SK-N-SH (cell line): ENCODE measurements at regions not wholly inside any gene's neighbourhood (a gene's known extent, or its start where the extent isn't known, plus 50 kb on each side); places are given as distances from the start of the nearest gene placed in this dataset.

Source experiments
- CTCF ChIA-PET: fragments of 300-600, 350-600 bp; formaldehyde crosslinking; extraction: SDS; loops from one replicate; lab custom pipeline; 2021; lab: Yijun Ruan, JAX
- POLR2A ChIA-PET: fragments of 350-600 bp; sonication (Branson Sonifier 250); formaldehyde crosslinking; extraction: SDS; loops from one replicate; lab custom pipeline; 2020; ENCODE audit warnings: antibody characterized with exemption, inconsistent platforms; lab: Yijun Ruan, JAX
- DNase-seq: peaks from one replicate; pipeline ENCODE4 v3.0.0; 2012
- H2AFZ ChIP-seq: fragments of 200-600 bp; sonication (generic); 2 replicates; pipeline ENCODE4 v1.8.1; 2016; ENCODE audit warnings: antibody characterized with exemption, mild to moderate bottlenecking, low read depth
- H3F3A ChIP-seq: fragments of 200-600 bp; sonication (generic); replicated peaks from 2 replicates; pipeline ENCODE3; 2016; ENCODE audit warnings: antibody characterized with exemption, mild to moderate bottlenecking; ENCODE audit not compliant: insufficient read depth
- H3K27ac ChIP-seq, 2 experiments: fragments of 200-500 bp in 1 of 2; fragments of 200-600 bp in 1 of 2; sonication (Bioruptor generic) in 1 of 2; sonication (generic), shearing (Covaris generic) in 1 of 2; 2 replicates each; pipeline versions ENCODE4 v1.5.1 to v1.6.1; 2014 to 2016; ENCODE audit warnings: low read depth in 2 of 2, inconsistent platforms in 1 of 2, low read length in 1 of 2, mild to moderate bottlenecking in 1 of 2, mixed read lengths in 1 of 2
- H3K27me3 ChIP-seq: fragments of 200-600 bp; sonication (generic), shearing (Covaris generic); 2 replicates; pipeline ENCODE4 v1.6.1; 2016; ENCODE audit warnings: mixed run types; ENCODE audit not compliant: insufficient read depth
- H3K36me3 ChIP-seq, 2 experiments: fragments of 200-500 bp in 1 of 2; fragments of 200-600 bp in 1 of 2; sonication (Bioruptor generic) in 1 of 2; sonication (generic) in 1 of 2; replicated peaks in 1 of 2; 2 replicates each; pipeline versions ENCODE3 to v1.5.1; 2014 to 2016; ENCODE audit warnings: low read length in 1 of 2, mild to moderate bottlenecking in 1 of 2; ENCODE audit not compliant: insufficient read depth in 2 of 2, control insufficient read depth in 1 of 2
- H3K4me1 ChIP-seq, 2 experiments: fragments of 200-500 bp in 1 of 2; fragments of 200-600 bp in 1 of 2; sonication (Bioruptor generic) in 1 of 2; sonication (generic), shearing (Covaris generic) in 1 of 2; 2 replicates each; pipeline versions ENCODE4 v1.5.1 to v1.6.1; 2014 to 2016; ENCODE audit warnings: low read depth in 1 of 2, low read length in 1 of 2, mixed run types in 1 of 2; ENCODE audit not compliant: insufficient read depth in 2 of 2, control insufficient read depth in 1 of 2
- H3K4me2 ChIP-seq: fragments of 200-600 bp; sonication (generic), shearing (Covaris generic); 2 replicates; pipeline ENCODE4 v1.6.1; 2017; ENCODE audit warnings: mixed run types
- H3K4me3 ChIP-seq, 2 experiments: fragments of 200-500 bp in 1 of 2; fragments of 200-600 bp in 1 of 2; sonication (Bioruptor generic) in 1 of 2; sonication (generic), shearing (Covaris generic) in 1 of 2; 2 replicates each; pipeline versions ENCODE4 v1.5.1 to v1.8.1; 2014 to 2016; ENCODE audit warnings: low read depth in 2 of 2, inconsistent platforms in 1 of 2, low read length in 1 of 2, mild to moderate bottlenecking in 1 of 2, mixed read lengths in 1 of 2, moderate library complexity in 1 of 2
- H3K79me2 ChIP-seq: fragments of 200-600 bp; sonication (generic); 2 replicates; pipeline ENCODE4 v1.8.1; 2017; ENCODE audit warnings: mild to moderate bottlenecking; ENCODE audit not compliant: insufficient read depth
- H3K9ac ChIP-seq: fragments of 200-600 bp; sonication (generic); 2 replicates; pipeline ENCODE4 v1.6.1; 2017; ENCODE audit warnings: mixed run types
- H3K9me2 ChIP-seq: fragments of 200-600 bp; sonication (generic); 2 replicates; pipeline ENCODE4 v1.6.1; 2017; ENCODE audit warnings: mixed run types
- H3K9me3 ChIP-seq: fragments of 200-600 bp; sonication (generic); 2 replicates; pipeline ENCODE4 v1.6.1; 2017; ENCODE audit warnings: mixed run types, mild to moderate bottlenecking, moderate library complexity
- H4K20me1 ChIP-seq: fragments of 200-600 bp; sonication (generic); 2 replicates; pipeline ENCODE4 v1.6.1; 2017; ENCODE audit warnings: mild to moderate bottlenecking, mixed run types; ENCODE audit not compliant: insufficient read depth
- ELF1 ChIP-seq: IDR thresholded peaks from 2 replicates; pipeline ENCODE4 v1.4.0; 2012
- EP300 ChIP-seq, 2 experiments: IDR thresholded peaks; 2 replicates each; pipeline versions ENCODE4 v1.4.0 to v1.6.1; 2012; ENCODE audit warnings: borderline replicate concordance in 1 of 2, low read depth in 1 of 2, low read length in 1 of 2
- EZH2phosphoT487 ChIP-seq: fragments of 200-600 bp; sonication (generic); IDR thresholded peaks from 2 replicates; pipeline ENCODE4 v1.6.1; 2017; ENCODE audit warnings: low read depth, mixed run types, mild to moderate bottlenecking, antibody characterized with exemption, moderate library complexity, borderline replicate concordance
- FOSL2 ChIP-seq: IDR thresholded peaks from 2 replicates; pipeline ENCODE4 v1.4.0; 2012; ENCODE audit warnings: low read depth, mild to moderate bottlenecking, moderate library complexity, borderline replicate concordance
- JUND ChIP-seq: IDR thresholded peaks from 2 replicates; pipeline ENCODE4 v1.4.0; 2012
- MEF2A ChIP-seq: IDR thresholded peaks from 2 replicates; pipeline ENCODE4 v1.4.0; 2012; ENCODE audit warnings: low read depth, borderline replicate concordance
- NFIC ChIP-seq: IDR thresholded peaks from 2 replicates; pipeline ENCODE4 v1.4.0; 2012; ENCODE audit warnings: borderline replicate concordance
- POLR2AphosphoS5 ChIP-seq: IDR thresholded peaks from 2 replicates; pipeline ENCODE4 v1.6.1; 2012; ENCODE audit warnings: low read depth, low read length
- RCOR1 ChIP-seq: fragments of 150-350 bp; IDR thresholded peaks from 2 replicates; pipeline ENCODE4 v1.6.1; 2017; ENCODE audit warnings: antibody characterized with exemption, low read length
- RFX5 ChIP-seq: IDR thresholded peaks from 2 replicates; pipeline ENCODE4 v1.6.1; 2012; ENCODE audit warnings: mild to moderate bottlenecking, improper control_type of control experiment, low read length
- SIN3A ChIP-seq: IDR thresholded peaks from 2 replicates; pipeline ENCODE4 v1.6.1; 2012; ENCODE audit warnings: low read depth, mild to moderate bottlenecking, low read length, moderate library complexity, borderline replicate concordance
- TAF1 ChIP-seq: IDR thresholded peaks from 2 replicates; pipeline ENCODE4 v1.6.1; 2012; ENCODE audit warnings: low read depth, mild to moderate bottlenecking, low read length, moderate library complexity, borderline replicate concordance
- TCF12 ChIP-seq: IDR thresholded peaks from 2 replicates; pipeline ENCODE4 v1.4.0; 2012
- TEAD4 ChIP-seq: IDR thresholded peaks from 2 replicates; pipeline ENCODE4 v1.4.0; 2012; ENCODE audit warnings: mild to moderate bottlenecking, borderline replicate concordance; ENCODE audit not compliant: insufficient read depth
- YY1 ChIP-seq: IDR thresholded peaks from 2 replicates; pipeline ENCODE4 v1.4.0; 2012; ENCODE audit warnings: low read depth, mild to moderate bottlenecking
- WGBS: methylation state at CpG from one replicate; pipeline ENCODE4 v1.1.6; 2017; ENCODE audit warnings: low lambda C conversion rate; 5-methylcytosine and 5-hydroxymethylcytosine counted together
- TF ChIP-seq, protein P1 (sequence below): IDR thresholded peaks from 2 replicates; pipeline ENCODE4; 2012
- TF ChIP-seq, protein P2 (sequence below): IDR thresholded peaks from 2 replicates; pipeline ENCODE4 v1.4.0; 2012; ENCODE audit warnings: low read depth
- TF ChIP-seq, protein P3 (sequence below): fragments of 200-600 bp; sonication (generic); IDR thresholded peaks from 2 replicates; pipeline ENCODE4 v1.6.1; 2017; ENCODE audit warnings: antibody characterized with exemption, mild to moderate bottlenecking, moderate library complexity
- TF ChIP-seq, protein P4 (sequence below): fragments of 150-350 bp; IDR thresholded peaks from 2 replicates; pipeline ENCODE4 v1.6.1; 2017; ENCODE audit warnings: antibody characterized with exemption, low read length, low read depth, borderline replicate concordance

DNA sequence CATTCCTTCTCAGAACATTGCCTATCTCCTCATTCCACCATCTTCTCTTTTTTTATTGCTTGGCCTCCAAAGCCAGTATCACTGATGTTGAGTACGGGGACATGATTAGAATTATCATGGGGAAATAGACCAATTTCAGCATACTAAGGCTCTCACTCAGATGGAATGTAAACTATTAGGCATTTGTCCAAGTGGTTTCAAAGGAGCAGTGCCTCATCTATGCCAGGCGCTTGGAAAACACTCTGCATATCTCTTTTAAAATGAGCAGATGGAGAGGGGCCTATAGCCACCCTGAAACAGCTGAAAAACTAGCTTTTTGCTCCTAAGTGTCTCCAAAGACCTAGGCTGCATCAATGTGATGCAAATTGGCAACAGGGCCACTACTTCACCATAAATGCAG, 150.8 kb upstream of the DIPK2B start:
- Histone ChIP-seq H3K9me3 (peaks cover 11% of the 10 kb centered on the region; the same call in 1 of the 2 replicates), H3K4me2 (peak overlapping the region; percentile 57; the same call in 1 of the 2 replicates), H3K9ac (no peak overlapping the region), H3K27me3 (no peaks in the 10 kb centered on the region), H2AFZ (no peak overlapping the region), H3K36me3 (peaks cover 0 to 3% of the 10 kb centered on the region in 2 experiments), H4K20me1 (no peaks in the 10 kb centered on the region)
- CTCF ChIA-PET = no interaction called here
- WGBS = 7% methylated on average over 2 of the region's 2 CpGs
- TF ChIP-seq, protein P1, sequence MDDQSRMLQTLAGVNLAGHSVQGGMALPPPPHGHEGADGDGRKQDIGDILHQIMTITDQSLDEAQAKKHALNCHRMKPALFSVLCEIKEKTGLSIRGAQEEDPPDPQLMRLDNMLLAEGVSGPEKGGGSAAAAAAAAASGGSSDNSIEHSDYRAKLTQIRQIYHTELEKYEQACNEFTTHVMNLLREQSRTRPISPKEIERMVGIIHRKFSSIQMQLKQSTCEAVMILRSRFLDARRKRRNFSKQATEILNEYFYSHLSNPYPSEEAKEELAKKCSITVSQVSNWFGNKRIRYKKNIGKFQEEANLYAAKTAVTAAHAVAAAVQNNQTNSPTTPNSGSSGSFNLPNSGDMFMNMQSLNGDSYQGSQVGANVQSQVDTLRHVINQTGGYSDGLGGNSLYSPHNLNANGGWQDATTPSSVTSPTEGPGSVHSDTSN = peak; percentile 56; the same call in 1 of the 2 replicates
- TF ChIP-seq ELF1 (no peak), EZH2phosphoT487 (no peak), POLR2AphosphoS5 (peak; percentile 38; the same call in 1 of the 2 replicates), YY1 (peak; percentile 30; the same call in 1 of the 2 replicates), TCF12 (peak; percentile 81), TAF1 (no peak), SIN3A (no peak), TEAD4 (peak; percentile 75; the same call in 1 of the 2 replicates), NFIC (peak; percentile 92), JUND (no peak; the same call in 1 of the 2 replicates), MEF2A (0 out of 2 replicates have a peak, but pooled peaks have one; percentile 20), FOSL2 (peak; percentile 32; the same call in 1 of the 2 replicates), EP300 (IDR thresholded peaks at IDR 0.05; ENCODE audit: borderline replicate concordance in 1 of 2, low read depth in 1 of 2, low read length in 1 of 2) (peak in 1 of 2 experiments; percentile 86; a peak in 1 of 4 replicates)
- TF ChIP-seq, protein P2, sequence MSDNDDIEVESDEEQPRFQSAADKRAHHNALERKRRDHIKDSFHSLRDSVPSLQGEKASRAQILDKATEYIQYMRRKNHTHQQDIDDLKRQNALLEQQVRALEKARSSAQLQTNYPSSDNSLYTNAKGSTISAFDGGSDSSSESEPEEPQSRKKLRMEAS = peak; percentile 75
- TF ChIP-seq, protein P3, sequence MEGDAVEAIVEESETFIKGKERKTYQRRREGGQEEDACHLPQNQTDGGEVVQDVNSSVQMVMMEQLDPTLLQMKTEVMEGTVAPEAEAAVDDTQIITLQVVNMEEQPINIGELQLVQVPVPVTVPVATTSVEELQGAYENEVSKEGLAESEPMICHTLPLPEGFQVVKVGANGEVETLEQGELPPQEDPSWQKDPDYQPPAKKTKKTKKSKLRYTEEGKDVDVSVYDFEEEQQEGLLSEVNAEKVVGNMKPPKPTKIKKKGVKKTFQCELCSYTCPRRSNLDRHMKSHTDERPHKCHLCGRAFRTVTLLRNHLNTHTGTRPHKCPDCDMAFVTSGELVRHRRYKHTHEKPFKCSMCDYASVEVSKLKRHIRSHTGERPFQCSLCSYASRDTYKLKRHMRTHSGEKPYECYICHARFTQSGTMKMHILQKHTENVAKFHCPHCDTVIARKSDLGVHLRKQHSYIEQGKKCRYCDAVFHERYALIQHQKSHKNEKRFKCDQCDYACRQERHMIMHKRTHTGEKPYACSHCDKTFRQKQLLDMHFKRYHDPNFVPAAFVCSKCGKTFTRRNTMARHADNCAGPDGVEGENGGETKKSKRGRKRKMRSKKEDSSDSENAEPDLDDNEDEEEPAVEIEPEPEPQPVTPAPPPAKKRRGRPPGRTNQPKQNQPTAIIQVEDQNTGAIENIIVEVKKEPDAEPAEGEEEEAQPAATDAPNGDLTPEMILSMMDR = no peak
- TF ChIP-seq, all 33 proteins: peak for 10
- no peaks in the 10 kb centered on the region for H3K9me2 ChIP-seq
- DNase-seq = no peak
- peaks cover 0 to 14% of the 10 kb centered on the region in 2 experiments; a peak in 1 of 4 replicates for H3K4me1 ChIP-seq
- peak overlapping the region; percentile 57 to 81 for H3K27ac ChIP-seq
- POLR2A ChIA-PET = no interaction called here
- no peaks in the 10 kb centered on the region for H3K79me2 ChIP-seq
- peaks cover 14% of the 10 kb centered on the region for H3F3A ChIP-seq
- H3K4me3 ChIP-seq = no peak overlapping the region

DNA sequence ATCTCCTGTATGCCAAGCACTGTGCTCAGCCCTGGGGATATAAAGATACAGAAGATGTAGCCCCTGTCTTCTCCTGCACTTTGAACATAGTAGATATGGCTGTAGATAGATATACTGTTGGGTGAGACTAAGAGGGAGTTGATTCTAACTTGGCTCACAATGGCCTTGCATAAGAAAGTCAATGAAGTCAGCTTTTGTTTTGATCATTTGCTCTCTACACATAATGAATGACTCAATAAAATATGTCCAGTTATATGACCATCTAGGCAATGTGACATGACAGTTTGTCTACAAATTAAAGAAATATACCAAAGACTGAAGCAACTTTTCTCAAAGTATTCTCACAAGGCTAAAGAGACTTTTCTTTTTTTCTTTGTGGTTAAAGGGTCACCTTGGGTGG, 147.6 kb upstream of the DIPK2B start:
- H3K4me1 ChIP-seq = peaks cover 0 to 14% of the 10 kb centered on the region in 2 experiments; a peak in 1 of 4 replicates
- H3F3A ChIP-seq = peaks cover 20% of the 10 kb centered on the region
- DNase-seq = no peak
- no peaks in the 10 kb centered on the region for H4K20me1 ChIP-seq
- no peaks in the 10 kb centered on the region for H3K79me2 ChIP-seq
- H3K9me3 ChIP-seq = peaks cover 5% of the 10 kb centered on the region; the same call in 1 of the 2 replicates
- H3K4me3 ChIP-seq = no peak overlapping the region
- no peak overlapping the region for H3K9ac ChIP-seq
- H3K36me3 ChIP-seq = no peaks in the 10 kb centered on the region
- ChIA-PET POLR2A (no interaction called here), CTCF (no interaction called here)
- peak overlapping the region in 1 of 2 experiments; percentile 61; a peak in 2 of 4 replicates for H3K27ac ChIP-seq
- TF ChIP-seq, protein P2 = no peak
- TF ChIP-seq, protein P4, sequence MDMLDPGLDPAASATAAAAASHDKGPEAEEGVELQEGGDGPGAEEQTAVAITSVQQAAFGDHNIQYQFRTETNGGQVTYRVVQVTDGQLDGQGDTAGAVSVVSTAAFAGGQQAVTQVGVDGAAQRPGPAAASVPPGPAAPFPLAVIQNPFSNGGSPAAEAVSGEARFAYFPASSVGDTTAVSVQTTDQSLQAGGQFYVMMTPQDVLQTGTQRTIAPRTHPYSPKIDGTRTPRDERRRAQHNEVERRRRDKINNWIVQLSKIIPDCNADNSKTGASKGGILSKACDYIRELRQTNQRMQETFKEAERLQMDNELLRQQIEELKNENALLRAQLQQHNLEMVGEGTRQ = no peak
- TF ChIP-seq RCOR1 (no peak), RFX5 (no peak), TAF1 (no peak), POLR2AphosphoS5 (no peak)
- TF ChIP-seq, protein P1 = 0 out of 2 replicates have a peak, but pooled peaks have one; percentile 12
- TF ChIP-seq, all 33 proteins: peak for 1
- Histone ChIP-seq H3K27me3 (no peaks in the 10 kb centered on the region), H2AFZ (no peak overlapping the region), H3K4me2 (no peak overlapping the region), H3K9me2 (no peaks in the 10 kb centered on the region)
